ENCODE measurements at regions not wholly inside any gene's neighbourhood (a gene's known extent, or its start where the extent isn't known, plus 50 kb on each side); places are given as distances from the start of the nearest gene placed in this dataset.
"Not testable (repeated sequence)": the region's sequence is repeated elsewhere in the genome, so short reads cannot be mapped to it uniquely, and the experiment has no call there.

DNA sequence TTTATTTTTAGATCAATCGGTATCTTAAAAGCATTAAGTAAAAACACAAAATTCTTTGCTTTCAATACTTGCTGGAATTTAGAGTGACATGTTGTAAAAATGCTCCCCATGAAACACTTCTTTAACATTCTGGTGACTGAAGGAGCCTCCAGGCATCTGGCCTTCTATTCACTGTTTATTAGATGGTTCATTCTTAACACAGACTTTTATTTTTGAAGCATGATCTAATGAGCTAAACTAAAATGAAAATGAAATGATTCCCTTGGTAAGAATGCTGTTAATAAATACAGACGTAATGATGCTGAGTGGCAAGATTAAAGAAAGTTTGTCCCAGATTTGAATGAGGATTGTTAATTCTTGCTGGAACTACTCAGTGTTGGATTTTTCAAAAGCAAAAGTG is 698.4 kb downstream of the TENT5A start:
- Mint-ChIP-seq H3K9me3 (no peaks in the 10 kb centered on the region), H3K27me3 (no peaks in the 10 kb centered on the region)

DNA sequence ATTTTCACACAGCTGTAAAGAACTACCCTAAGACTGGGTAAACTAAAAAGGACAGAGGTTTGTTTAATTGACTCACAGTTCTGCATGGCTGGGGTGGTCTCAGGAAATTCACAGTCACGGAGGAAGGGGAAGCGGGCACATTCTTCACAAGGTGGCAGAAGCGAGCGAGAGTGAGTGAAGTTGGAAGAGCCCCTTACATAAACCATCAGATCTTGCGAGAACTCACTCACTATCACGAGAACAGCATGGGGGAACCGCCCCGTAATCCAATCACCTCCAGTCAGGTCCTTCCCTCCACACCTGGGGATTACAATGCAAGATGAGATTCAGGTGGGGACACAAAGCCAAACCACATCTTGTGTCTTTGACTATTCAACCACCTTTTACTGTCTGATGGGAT is 700.5 kb downstream of the TENT5A start:
- Mint-ChIP-seq H3K27ac (no peak overlapping the region), H3K4me3 (no peak overlapping the region), H3K36me3 (ENCODE audit: low read depth) (no peaks in the 10 kb centered on the region), H3K27me3 (no peaks in the 10 kb centered on the region), H3K9me3 (no peaks in the 10 kb centered on the region), H3K4me1 (ENCODE audit: low read depth) (no peaks in the 10 kb centered on the region)
- no peak for DNase-seq

More for the DNA sequence above, 698.4 kb downstream of the TENT5A start:
- no peaks in the 10 kb centered on the region for H3K4me1 Mint-ChIP-seq (ENCODE audit: low read depth)
- DNase-seq: no peak
- H3K36me3 Mint-ChIP-seq (ENCODE audit: low read depth): no peaks in the 10 kb centered on the region
- no peak overlapping the region for H3K4me3 Mint-ChIP-seq
- H3K27ac Mint-ChIP-seq: no peak overlapping the region

- no peaks in the 10 kb centered on the region for H3K27me3 Mint-ChIP-seq
- no peaks in the 10 kb centered on the region for H3K9me3 Mint-ChIP-seq
- H3K27ac Mint-ChIP-seq: no peak overlapping the region
- H3K36me3 Mint-ChIP-seq (ENCODE audit: low read depth): no peaks in the 10 kb centered on the region
- DNase-seq: no peak
- H3K4me1 Mint-ChIP-seq (ENCODE audit: low read depth): no peaks in the 10 kb centered on the region
- H3K4me3 Mint-ChIP-seq: no peak overlapping the region
These were observed 702.9 kb downstream of the TENT5A start for GRCh38 chr6:81049425-81050042.

DNA sequence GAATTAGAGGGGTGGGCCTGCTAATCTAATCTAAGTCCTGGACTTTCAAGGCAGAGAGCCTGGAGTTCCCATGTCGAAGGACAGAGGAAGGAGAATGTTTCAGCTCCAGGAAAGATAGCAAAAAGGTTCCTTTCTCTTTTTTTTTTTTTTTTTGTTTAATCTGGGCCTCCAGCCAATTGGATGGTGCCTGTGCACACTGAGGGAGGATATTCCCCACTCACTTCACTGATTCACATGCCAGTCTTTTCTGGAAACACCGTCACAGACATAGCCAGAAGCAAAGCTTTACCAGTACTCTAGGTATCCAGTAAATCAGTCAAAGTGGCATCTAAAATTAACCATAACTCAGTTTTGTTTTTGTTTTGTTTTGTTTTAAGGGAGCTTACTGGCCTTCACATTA is 721.1 kb downstream of the TENT5A start:
- no peaks in the 10 kb centered on the region for H3K36me3 Mint-ChIP-seq (ENCODE audit: low read depth)
- H3K27ac Mint-ChIP-seq: no peak overlapping the region
- H3K4me3 Mint-ChIP-seq: no peak overlapping the region
- H3K27me3 Mint-ChIP-seq: no peaks in the 10 kb centered on the region
- no peak for DNase-seq
- H3K9me3 Mint-ChIP-seq: no peaks in the 10 kb centered on the region
- H3K4me1 Mint-ChIP-seq (ENCODE audit: low read depth): no peaks in the 10 kb centered on the region

GRCh38 chr6:81026041-81026553 is 726.4 kb downstream of the TENT5A start:
- H3K27me3 Mint-ChIP-seq: no peaks in the 10 kb centered on the region
- no peaks in the 10 kb centered on the region for H3K36me3 Mint-ChIP-seq (ENCODE audit: low read depth)
- no peak overlapping the region for H3K27ac Mint-ChIP-seq
- H3K9me3 Mint-ChIP-seq: peaks cover 2% of the 10 kb centered on the region
- no peak overlapping the region for H3K4me3 Mint-ChIP-seq
- no peaks in the 10 kb centered on the region for H3K4me1 Mint-ChIP-seq (ENCODE audit: low read depth)
- DNase-seq: no peak

- H3K4me3 Mint-ChIP-seq: no peak overlapping the region
- H3K9me3 Mint-ChIP-seq: peaks cover 5% of the 10 kb centered on the region
- H3K4me1 Mint-ChIP-seq (ENCODE audit: low read depth): no peaks in the 10 kb centered on the region
- no peak overlapping the region for H3K27ac Mint-ChIP-seq
- H3K36me3 Mint-ChIP-seq (ENCODE audit: low read depth): no peaks in the 10 kb centered on the region
- H3K27me3 Mint-ChIP-seq: no peaks in the 10 kb centered on the region
- no peak for DNase-seq
These were observed 728.8 kb downstream of the TENT5A start for GRCh38 chr6:81023709-81024108.

- H3K4me1 Mint-ChIP-seq (ENCODE audit: low read depth): no peaks in the 10 kb centered on the region
- H3K4me3 Mint-ChIP-seq: no peak overlapping the region
- DNase-seq: no peak
- no peaks in the 10 kb centered on the region for H3K36me3 Mint-ChIP-seq (ENCODE audit: low read depth)
- H3K27me3 Mint-ChIP-seq: no peaks in the 10 kb centered on the region
- peaks cover 5% of the 10 kb centered on the region for H3K9me3 Mint-ChIP-seq
- H3K27ac Mint-ChIP-seq: no peak overlapping the region
These were observed 729.4 kb downstream of the TENT5A start for GRCh38 chr6:81023007-81023582.

DNA sequence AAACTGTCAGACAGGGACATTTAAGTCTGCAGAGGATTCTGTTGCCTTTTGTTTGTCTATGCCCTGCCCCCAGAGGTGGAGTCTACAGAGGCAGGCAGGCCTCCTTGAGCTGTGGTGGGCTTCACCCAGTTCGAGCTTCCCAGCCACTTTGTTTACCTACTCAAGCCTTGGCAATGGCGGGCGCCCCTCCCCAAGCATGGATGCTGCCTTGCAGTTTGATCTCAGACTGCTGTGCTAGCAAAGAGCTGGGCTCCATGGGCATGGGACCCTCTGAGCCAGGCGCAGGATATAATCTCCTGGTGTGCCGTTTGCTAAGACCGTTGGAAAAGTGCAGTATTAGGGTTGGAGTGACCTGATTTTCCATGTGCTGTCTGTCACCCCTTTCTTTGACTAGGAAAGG is 734.9 kb downstream of the TENT5A start:
- DNase-seq; H3K9me3 Mint-ChIP-seq; H3K27me3 Mint-ChIP-seq; H3K36me3 Mint-ChIP-seq (ENCODE audit: low read depth); H3K4me3 Mint-ChIP-seq; H3K4me1 Mint-ChIP-seq (ENCODE audit: low read depth); H3K27ac Mint-ChIP-seq: not testable (repeated sequence)

DNA sequence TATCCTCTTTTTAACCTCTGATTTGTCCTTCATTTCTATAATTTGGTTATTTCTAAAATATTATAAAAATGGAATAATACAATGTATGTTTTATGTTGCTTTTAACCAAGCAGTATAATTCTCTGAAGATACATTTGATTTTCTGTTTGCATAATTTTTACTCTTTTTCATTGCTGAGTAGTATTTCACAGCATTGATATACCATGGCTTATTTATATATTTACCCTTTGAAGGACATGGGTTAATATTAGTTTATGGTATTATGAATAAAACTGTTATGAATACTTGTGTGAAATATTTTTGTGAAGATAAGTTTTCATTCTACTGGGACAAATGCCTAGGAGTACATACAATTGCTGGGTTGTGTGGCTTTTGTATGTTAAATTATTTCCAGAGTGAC is 748.6 kb downstream of the TENT5A start:
- H3K4me3 Mint-ChIP-seq: no peak overlapping the region
- no peaks in the 10 kb centered on the region for H3K27me3 Mint-ChIP-seq
- no peaks in the 10 kb centered on the region for H3K4me1 Mint-ChIP-seq (ENCODE audit: low read depth)
- H3K9me3 Mint-ChIP-seq: peaks cover 6% of the 10 kb centered on the region
- no peaks in the 10 kb centered on the region for H3K36me3 Mint-ChIP-seq (ENCODE audit: low read depth)
- no peak overlapping the region for H3K27ac Mint-ChIP-seq
- DNase-seq: no peak

DNA sequence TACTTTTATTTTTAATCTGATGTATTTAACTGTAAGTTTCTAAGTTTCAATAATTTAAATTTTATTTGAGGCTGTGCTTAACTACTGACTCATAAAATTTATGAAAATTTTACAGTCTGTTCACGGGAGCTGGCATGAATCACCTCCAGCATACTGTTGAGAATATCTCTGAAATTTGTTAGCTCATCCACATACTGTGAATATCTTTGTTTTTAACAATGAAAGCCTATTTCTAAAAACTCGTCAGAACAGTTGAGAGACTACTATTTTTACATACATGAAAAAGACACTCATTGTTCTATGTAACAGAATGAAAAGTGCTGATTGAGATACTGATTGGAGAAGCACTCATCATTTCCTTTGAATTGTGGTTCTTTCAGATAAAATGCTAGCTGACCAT is 749.3 kb downstream of the TENT5A start:
- no peak overlapping the region for H3K4me3 Mint-ChIP-seq
- peaks cover 9% of the 10 kb centered on the region for H3K9me3 Mint-ChIP-seq
- no peak overlapping the region for H3K27ac Mint-ChIP-seq
- no peaks in the 10 kb centered on the region for H3K4me1 Mint-ChIP-seq (ENCODE audit: low read depth)
- H3K27me3 Mint-ChIP-seq: no peaks in the 10 kb centered on the region
- no peak for DNase-seq
- H3K36me3 Mint-ChIP-seq (ENCODE audit: low read depth): no peaks in the 10 kb centered on the region

DNA sequence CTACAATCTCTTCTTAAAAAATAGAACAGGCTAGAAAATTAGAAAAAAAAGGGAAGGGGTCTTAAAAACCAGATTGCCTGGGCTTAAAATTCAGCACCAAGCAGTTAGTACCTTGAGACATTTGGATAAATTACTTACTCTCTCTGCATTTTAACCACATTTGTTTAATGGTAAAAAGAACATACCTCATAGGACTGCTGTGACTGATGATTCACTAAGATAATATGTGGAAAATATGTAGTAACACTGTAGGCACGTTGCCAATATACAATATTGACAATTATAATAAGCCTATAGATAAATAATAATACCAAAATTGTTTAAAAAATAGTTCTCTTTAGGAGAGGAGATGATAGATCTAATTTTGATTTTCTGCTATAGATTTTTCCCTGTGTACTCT is 750.4 kb downstream of the TENT5A start:
- no peaks in the 10 kb centered on the region for H3K27me3 Mint-ChIP-seq
- DNase-seq: no peak
- no peak overlapping the region for H3K27ac Mint-ChIP-seq
- no peak overlapping the region for H3K4me3 Mint-ChIP-seq
- peaks cover 10% of the 10 kb centered on the region for H3K9me3 Mint-ChIP-seq
- H3K36me3 Mint-ChIP-seq (ENCODE audit: low read depth): no peaks in the 10 kb centered on the region
- no peaks in the 10 kb centered on the region for H3K4me1 Mint-ChIP-seq (ENCODE audit: low read depth)

- no peak for DNase-seq
- no peaks in the 10 kb centered on the region for H3K27me3 Mint-ChIP-seq
- no peaks in the 10 kb centered on the region for H3K4me1 Mint-ChIP-seq (ENCODE audit: low read depth)
- no peaks in the 10 kb centered on the region for H3K36me3 Mint-ChIP-seq (ENCODE audit: low read depth)
- no peak overlapping the region for H3K27ac Mint-ChIP-seq
- no peak overlapping the region for H3K4me3 Mint-ChIP-seq
- H3K9me3 Mint-ChIP-seq: peaks cover 9% of the 10 kb centered on the region
These were observed 761.2 kb downstream of the TENT5A start for GRCh38 chr6:80991316-80991715.

DNA sequence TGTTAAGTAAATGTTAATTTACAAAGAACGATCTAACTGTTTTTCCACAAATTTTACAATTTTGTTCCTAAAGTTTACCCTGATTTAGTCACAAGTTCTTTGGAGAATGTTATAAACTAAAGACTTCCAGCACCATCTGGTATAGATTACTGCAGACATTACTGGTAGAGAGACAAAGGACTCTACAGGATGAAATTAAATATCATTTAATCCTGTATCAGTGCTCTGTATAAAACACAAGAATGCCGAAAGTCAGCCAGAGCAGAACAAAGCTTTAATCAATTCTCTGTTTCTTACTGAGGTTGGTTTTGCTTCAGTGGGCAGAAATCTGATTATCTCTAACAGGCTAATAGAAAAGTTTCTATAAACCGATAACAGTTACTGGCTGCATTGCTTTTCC is 763.6 kb downstream of the TENT5A start:
- Mint-ChIP-seq H3K27me3 (no peaks in the 10 kb centered on the region), H3K36me3 (ENCODE audit: low read depth) (no peaks in the 10 kb centered on the region), H3K9me3 (no peaks in the 10 kb centered on the region), H3K4me3 (no peak overlapping the region), H3K4me1 (ENCODE audit: low read depth) (no peaks in the 10 kb centered on the region), H3K27ac (no peak overlapping the region)
- no peak for DNase-seq

DNA sequence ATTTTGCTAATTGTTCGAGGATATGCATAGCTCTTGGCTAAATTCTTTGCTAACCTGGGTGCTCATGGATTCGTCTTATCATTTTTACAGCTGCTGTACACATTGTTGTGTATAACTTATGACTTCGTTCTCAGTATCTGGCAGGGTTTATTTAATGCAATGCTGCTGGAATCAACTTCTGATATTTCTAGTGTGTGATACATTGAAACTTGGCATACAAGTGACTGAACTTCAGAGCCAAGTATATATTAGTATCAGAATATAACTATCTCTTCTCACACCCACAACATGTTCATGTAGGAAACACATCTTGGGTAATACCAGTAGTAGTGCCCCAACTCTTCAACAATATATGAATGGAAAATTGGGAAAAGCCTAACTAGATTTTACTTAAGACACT is 764.2 kb downstream of the TENT5A start:
- no peak for DNase-seq
- H3K36me3 Mint-ChIP-seq (ENCODE audit: low read depth): no peaks in the 10 kb centered on the region
- H3K9me3 Mint-ChIP-seq: no peaks in the 10 kb centered on the region
- H3K27ac Mint-ChIP-seq: no peak overlapping the region
- no peak overlapping the region for H3K4me3 Mint-ChIP-seq
- no peaks in the 10 kb centered on the region for H3K4me1 Mint-ChIP-seq (ENCODE audit: low read depth)
- H3K27me3 Mint-ChIP-seq: no peaks in the 10 kb centered on the region

DNA sequence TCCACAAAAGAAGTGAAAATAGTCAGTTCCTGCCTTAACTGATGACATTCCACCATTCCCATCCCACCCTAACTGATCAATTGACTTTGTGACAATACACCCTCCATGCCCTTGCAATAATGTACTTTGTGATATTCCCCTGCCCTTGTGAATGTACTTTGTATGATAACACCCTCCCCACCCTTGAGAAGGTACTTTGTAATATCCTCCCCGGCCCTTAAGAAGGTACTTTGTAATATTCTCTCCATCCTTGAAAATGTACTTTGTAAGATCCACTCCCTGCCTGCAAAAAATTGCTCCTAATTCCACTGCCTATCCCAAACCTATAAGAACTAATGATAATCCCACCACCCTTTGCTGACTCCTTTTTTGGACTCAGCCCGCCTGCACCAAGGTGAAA is 771.3 kb downstream of the TENT5A start:
- H3K27ac Mint-ChIP-seq; DNase-seq; H3K4me3 Mint-ChIP-seq; H3K4me1 Mint-ChIP-seq (ENCODE audit: low read depth); H3K27me3 Mint-ChIP-seq; H3K36me3 Mint-ChIP-seq (ENCODE audit: low read depth); H3K9me3 Mint-ChIP-seq: not testable (repeated sequence)

GRCh38 chr6:80976336-80976735 is 776.1 kb downstream of the TENT5A start:
- Mint-ChIP-seq H3K36me3 (ENCODE audit: low read depth) (no peaks in the 10 kb centered on the region), H3K9me3 (no peaks in the 10 kb centered on the region), H3K27ac (no peak overlapping the region), H3K4me3 (no peak overlapping the region), H3K4me1 (ENCODE audit: low read depth) (no peaks in the 10 kb centered on the region), H3K27me3 (no peaks in the 10 kb centered on the region)
- DNase-seq: no peak

All from activated T-cell treated with anti-CD3 and anti-CD28 coated beads, Interleukin-2, amount 50 U/mL, for 24 hours (primary cell).